ENCODE measurements at regions not wholly inside any gene's neighbourhood (a gene's known extent, or its start where the extent isn't known, plus 50 kb on each side); places are given as distances from the start of the nearest gene placed in this dataset.
"Not testable (repeated sequence)": the region's sequence is repeated elsewhere in the genome, so short reads cannot be mapped to it uniquely, and the experiment has no call there.

DNA sequence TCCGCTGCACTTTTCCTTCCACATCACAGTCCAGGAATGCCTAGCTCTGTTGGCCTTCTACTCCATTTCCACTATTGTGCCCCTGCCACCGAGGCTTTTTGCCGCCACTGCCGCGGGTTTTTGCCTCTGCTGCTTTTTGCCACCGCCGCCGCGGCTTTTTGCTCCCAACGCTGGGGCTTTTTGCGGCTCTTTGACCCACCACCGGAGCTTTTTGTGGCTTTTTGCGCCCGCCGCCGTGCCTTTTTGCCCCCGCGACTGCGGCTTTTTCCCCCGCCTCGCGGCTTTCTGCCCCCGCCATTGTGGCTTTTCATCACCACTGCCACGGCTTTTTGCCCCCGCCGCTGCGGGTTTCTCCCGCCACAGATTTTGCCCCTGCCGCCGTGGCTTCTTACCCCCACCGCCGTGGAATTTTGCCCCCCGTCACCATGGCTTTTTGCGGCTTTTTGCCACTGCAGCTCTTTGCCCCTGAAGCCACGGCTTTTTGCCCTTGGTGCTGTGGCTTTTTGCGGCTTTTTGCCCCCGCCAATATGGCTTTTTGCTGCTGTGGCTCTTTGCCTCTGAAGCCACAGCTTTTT lies 2798.7 kb upstream of the TEKT4 start:
- H3K9me3 ChIP-seq = peaks cover 31% of the 10 kb centered on the region
- peak in 2 of 3 donors; percentile 9 to 24 for DNase-seq
- no peaks in the 10 kb centered on the region for H3K4me1 ChIP-seq (ENCODE audit: low read depth)
- H3K4me3 ChIP-seq = no peak overlapping the region
- no peak for TF ChIP-seq CTCF (IDR thresholded peaks at IDR 0.05)
- ATAC-seq = no peak
- H3K36me3 ChIP-seq (ENCODE audit: low read depth) = no peaks in the 10 kb centered on the region
- intact Hi-C loops (cut with DNase I, micrococcal nuclease) = no loop called here

GRCh38 chr2:92073036-92073814 lies 2798.0 kb upstream of the TEKT4 start:
- Histone ChIP-seq H3K4me3 (no peak overlapping the region), H3K36me3 (ENCODE audit: low read depth) (no peaks in the 10 kb centered on the region), H3K4me1 (ENCODE audit: low read depth) (no peaks in the 10 kb centered on the region), H3K9me3 (peaks cover 34% of the 10 kb centered on the region)
- no peak for TF ChIP-seq CTCF (IDR thresholded peaks at IDR 0.05)
- DNase-seq (peak in 2 of 3 donors; percentile 11 to 42), ATAC-seq (no peak)
- intact Hi-C loops (cut with DNase I, micrococcal nuclease) = no loop called here

GRCh38 chr2:92073815-92074548 lies 2797.2 kb upstream of the TEKT4 start:
- H3K36me3 ChIP-seq (ENCODE audit: low read depth) = no peaks in the 10 kb centered on the region
- DNase-seq (peak in 2 of 3 donors; percentile 2 to 22), ATAC-seq (no peak)
- intact Hi-C loops (cut with DNase I, micrococcal nuclease) = no loop called here
- no peaks in the 10 kb centered on the region for H3K4me1 ChIP-seq (ENCODE audit: low read depth)
- no peak overlapping the region for H3K4me3 ChIP-seq
- no peak for TF ChIP-seq CTCF (IDR thresholded peaks at IDR 0.05)
- H3K9me3 ChIP-seq = peaks cover 37% of the 10 kb centered on the region

GRCh38 chr2:92074549-92074898 lies 2796.7 kb upstream of the TEKT4 start:
- Histone ChIP-seq H3K9me3 (peaks cover 39% of the 10 kb centered on the region), H3K4me3 (no peak overlapping the region), H3K4me1 (ENCODE audit: low read depth) (no peaks in the 10 kb centered on the region), H3K36me3 (ENCODE audit: low read depth) (no peaks in the 10 kb centered on the region)
- no peak for ATAC-seq
- DNase-seq = peak in 1 of 3 donors; percentile 34
- intact Hi-C loops (cut with DNase I, micrococcal nuclease) = no loop called here
- TF ChIP-seq CTCF (IDR thresholded peaks at IDR 0.05) = no peak

DNA sequence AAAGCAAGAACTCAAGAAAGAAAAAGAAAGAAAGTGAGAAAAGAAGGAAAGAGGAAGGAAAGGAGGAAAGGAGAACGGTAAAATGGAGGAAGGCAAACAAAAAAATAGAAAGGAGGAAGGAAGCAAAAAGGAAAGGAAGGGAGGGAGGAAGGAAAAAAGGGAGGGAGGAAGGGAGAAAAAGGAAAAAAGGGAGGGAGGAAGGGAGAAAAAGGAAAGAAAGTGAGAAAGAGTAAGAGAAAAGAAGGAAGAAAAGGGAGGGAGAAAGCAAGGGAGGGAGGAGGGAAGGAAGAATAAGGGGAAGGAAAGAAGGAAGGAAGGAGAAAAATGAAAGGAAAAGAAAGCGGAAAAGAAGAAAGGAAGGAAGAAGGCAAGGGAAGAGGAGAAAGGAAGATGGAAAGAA lies 2795.9 kb upstream of the TEKT4 start:
- H3K36me3 ChIP-seq (ENCODE audit: low read depth); H3K4me1 ChIP-seq (ENCODE audit: low read depth); intact Hi-C loops (cut with DNase I, micrococcal nuclease); H3K4me3 ChIP-seq; DNase-seq; ATAC-seq: not testable (repeated sequence)
- H3K9me3 ChIP-seq = peaks cover 47% of the 10 kb centered on the region

Data from mucosa of descending colon (tissue), 3 donors.